ENCODE measurements at regions not wholly inside any gene's neighbourhood (a gene's known extent, or its start where the extent isn't known, plus 50 kb on each side); places are given as distances from the start of the nearest gene placed in this dataset.

- H3K27ac Mint-ChIP-seq = peak overlapping the region in 1 of 3 experiments; percentile 93
- H3K4me3 Mint-ChIP-seq = peak overlapping the region in 1 of 3 experiments; percentile 74
- peaks cover 4% of the 10 kb centered on the region for H3K36me3 Mint-ChIP-seq (ENCODE audit: low read depth)
- H3K9me3 Mint-ChIP-seq = peaks cover 24% of the 10 kb centered on the region
- TF ChIP-seq, protein P1, sequence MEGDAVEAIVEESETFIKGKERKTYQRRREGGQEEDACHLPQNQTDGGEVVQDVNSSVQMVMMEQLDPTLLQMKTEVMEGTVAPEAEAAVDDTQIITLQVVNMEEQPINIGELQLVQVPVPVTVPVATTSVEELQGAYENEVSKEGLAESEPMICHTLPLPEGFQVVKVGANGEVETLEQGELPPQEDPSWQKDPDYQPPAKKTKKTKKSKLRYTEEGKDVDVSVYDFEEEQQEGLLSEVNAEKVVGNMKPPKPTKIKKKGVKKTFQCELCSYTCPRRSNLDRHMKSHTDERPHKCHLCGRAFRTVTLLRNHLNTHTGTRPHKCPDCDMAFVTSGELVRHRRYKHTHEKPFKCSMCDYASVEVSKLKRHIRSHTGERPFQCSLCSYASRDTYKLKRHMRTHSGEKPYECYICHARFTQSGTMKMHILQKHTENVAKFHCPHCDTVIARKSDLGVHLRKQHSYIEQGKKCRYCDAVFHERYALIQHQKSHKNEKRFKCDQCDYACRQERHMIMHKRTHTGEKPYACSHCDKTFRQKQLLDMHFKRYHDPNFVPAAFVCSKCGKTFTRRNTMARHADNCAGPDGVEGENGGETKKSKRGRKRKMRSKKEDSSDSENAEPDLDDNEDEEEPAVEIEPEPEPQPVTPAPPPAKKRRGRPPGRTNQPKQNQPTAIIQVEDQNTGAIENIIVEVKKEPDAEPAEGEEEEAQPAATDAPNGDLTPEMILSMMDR (IDR thresholded peaks at IDR 0.05; ENCODE audit: unreplicated experiment in 3 of 3) = no peak
- peaks cover 40% of the 10 kb centered on the region for H3K4me1 Mint-ChIP-seq
- H3K27me3 Mint-ChIP-seq (ENCODE audit: low read depth) = peaks cover 13% of the 10 kb centered on the region
Observed at GRCh38 chr20:58113716-58114115, 114.7 kb downstream of the ANKRD60 start.

DNA sequence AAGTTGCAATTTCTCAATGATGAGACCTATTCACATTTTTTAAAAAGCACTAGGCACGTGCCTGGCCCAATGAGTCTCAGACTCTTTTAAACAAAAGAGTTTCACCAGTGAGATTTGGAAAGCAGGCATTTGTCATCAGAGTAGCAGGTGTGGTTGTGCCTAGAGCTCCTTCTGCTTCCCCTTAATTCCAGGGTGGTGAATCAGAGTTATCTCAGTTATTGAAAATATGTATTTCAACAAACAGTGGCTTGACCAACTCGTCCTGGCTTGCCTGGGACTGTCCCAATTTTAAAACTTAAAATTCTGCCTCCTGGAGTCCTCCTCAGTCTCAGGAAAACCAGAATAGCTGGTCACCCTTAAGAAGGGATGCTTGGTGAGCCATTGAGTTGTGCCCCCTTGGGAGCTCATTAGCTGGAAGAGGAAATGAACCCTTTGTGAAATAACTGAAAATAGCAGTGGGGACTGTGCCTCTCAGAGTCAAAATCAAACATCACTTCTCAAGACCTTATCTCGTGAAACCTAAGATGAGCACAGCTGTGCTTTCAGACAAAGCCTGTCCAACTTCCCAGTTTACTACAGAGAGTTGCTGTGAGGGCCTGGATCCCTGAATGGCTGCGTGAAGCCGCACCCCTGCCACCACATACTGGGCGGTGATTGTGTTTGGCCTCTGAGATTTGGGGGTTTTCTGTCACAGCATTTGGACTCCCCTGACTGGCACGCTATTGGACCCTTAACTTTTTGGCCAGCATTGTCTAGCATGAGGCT, 116.3 kb downstream of the ANKRD60 start:
- Mint-ChIP-seq H3K9me3 (peaks cover 17% of the 10 kb centered on the region), H3K27ac (peak overlapping the region; percentile 60 to 93 (median 69)), H3K4me3 (peak overlapping the region in 2 of 3 experiments; percentile 16 to 74), H3K27me3 (ENCODE audit: low read depth) (peaks cover 12% of the 10 kb centered on the region), H3K4me1 (peaks cover 51% of the 10 kb centered on the region), H3K36me3 (ENCODE audit: low read depth) (peaks cover 2% of the 10 kb centered on the region)
- TF ChIP-seq, protein P1 (IDR thresholded peaks at IDR 0.05; ENCODE audit: unreplicated experiment in 3 of 3) = no peak

DNA sequence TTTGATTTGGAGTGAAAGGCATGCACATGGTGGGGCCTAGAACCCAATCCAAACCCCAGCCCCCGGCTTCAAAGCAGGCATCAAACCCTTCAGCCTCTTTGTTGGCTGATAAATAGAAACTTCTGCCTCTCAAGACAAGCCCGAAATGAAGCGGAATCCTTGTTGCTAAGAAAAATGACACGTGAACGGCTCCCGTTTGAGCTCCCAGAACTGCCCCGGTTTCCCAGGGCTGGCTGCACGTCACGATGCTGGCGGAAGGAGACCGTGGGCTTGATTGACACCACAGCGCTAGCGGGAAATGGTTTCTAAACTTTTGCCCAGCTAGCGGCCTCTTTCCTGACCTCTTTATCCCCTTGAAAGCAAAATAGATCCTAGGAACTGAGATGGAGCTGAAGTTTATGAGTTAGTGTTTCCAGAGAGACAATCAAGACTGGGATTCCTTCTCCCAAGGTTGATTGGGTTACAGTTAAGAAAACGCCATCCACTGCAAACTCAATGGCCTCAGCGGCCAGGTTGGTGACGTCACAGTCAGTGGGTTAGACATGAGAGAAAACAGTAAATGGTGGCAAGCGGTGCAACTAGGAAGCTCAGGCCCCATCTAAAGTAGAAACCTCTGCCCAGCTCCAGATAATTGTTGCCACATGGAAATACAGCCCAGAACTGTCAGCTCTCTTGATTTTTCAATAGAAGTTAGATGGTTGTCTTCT, 117.0 kb downstream of the ANKRD60 start:
- Mint-ChIP-seq H3K27ac (peak overlapping the region; percentile 60 to 93 (median 73)), H3K4me3 (peak overlapping the region in 1 of 3 experiments; percentile 26), H3K36me3 (ENCODE audit: low read depth) (no peaks in the 10 kb centered on the region), H3K27me3 (ENCODE audit: low read depth) (peaks cover 12% of the 10 kb centered on the region), H3K4me1 (peaks cover 51% of the 10 kb centered on the region), H3K9me3 (peaks cover 12% of the 10 kb centered on the region)
- TF ChIP-seq, protein P1 (IDR thresholded peaks at IDR 0.05; ENCODE audit: unreplicated experiment in 3 of 3) = no peak

DNA sequence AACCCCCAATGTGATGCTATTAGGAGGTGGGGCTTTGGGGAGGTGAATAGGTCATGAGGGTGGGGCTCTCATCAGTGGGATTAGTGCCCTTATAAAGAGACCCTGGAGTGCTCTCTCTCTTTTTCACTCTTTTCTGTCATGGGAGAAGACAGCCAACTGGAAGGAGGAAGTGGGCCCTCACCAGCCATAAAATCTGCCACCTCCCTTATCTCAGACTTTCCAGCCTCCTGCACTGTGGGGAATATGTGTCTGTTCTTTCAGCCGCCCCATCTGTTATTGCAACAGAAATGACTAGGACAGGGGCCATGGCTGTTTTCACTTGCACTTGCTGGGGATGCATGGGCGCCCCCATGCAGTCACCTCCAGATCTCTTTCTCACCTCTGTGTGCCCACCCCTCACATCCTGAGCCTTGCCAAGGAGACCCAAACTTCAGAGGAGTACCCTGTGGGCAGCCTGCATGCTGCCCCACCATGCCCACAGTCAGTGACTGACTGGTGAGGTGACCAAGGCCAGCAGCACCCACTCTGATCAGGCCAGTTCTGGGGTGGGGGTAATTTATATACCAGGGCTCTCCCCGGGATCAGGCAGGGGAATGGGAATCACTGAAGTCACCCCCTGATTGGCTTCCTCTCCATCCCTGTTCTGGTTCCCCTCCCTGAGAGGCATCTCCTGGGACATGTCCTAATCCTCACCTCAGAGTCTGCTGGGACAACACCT, 118.4 kb downstream of the ANKRD60 start:
- peaks cover 13% of the 10 kb centered on the region for H3K9me3 Mint-ChIP-seq
- TF ChIP-seq, protein P1 (IDR thresholded peaks at IDR 0.05; ENCODE audit: unreplicated experiment in 3 of 3) = no peak
- H3K4me1 Mint-ChIP-seq = peaks cover 51% of the 10 kb centered on the region
- peaks cover 12% of the 10 kb centered on the region for H3K27me3 Mint-ChIP-seq (ENCODE audit: low read depth)
- H3K36me3 Mint-ChIP-seq (ENCODE audit: low read depth) = no peaks in the 10 kb centered on the region
- H3K27ac Mint-ChIP-seq = no peak overlapping the region
- H3K4me3 Mint-ChIP-seq = no peak overlapping the region

GRCh38 chr20:58109126-58109880, 119.2 kb downstream of the ANKRD60 start:
- H3K36me3 Mint-ChIP-seq (ENCODE audit: low read depth) = no peaks in the 10 kb centered on the region
- H3K4me3 Mint-ChIP-seq = no peak overlapping the region
- peaks cover 8% of the 10 kb centered on the region for H3K27me3 Mint-ChIP-seq (ENCODE audit: low read depth)
- peaks cover 49% of the 10 kb centered on the region for H3K4me1 Mint-ChIP-seq
- H3K27ac Mint-ChIP-seq = peak overlapping the region in 2 of 3 experiments; percentile 15 to 20
- H3K9me3 Mint-ChIP-seq = peaks cover 15% of the 10 kb centered on the region
- TF ChIP-seq, protein P1 (IDR thresholded peaks at IDR 0.05; ENCODE audit: unreplicated experiment in 3 of 3) = no peak
